HPDE6-E6E7 (cell line): ENCODE measurements at regions not wholly inside any gene's neighbourhood (a gene's known extent, or its start where the extent isn't known, plus 50 kb on each side); places are given as distances from the start of the nearest gene placed in this dataset.

Source experiments
- DNase-seq: peaks from one replicate; pipeline ENCODE4 v3.0.0; 2011; ENCODE audit warnings: missing footprints; ENCODE audit errors: extremely low spot score

DNA sequence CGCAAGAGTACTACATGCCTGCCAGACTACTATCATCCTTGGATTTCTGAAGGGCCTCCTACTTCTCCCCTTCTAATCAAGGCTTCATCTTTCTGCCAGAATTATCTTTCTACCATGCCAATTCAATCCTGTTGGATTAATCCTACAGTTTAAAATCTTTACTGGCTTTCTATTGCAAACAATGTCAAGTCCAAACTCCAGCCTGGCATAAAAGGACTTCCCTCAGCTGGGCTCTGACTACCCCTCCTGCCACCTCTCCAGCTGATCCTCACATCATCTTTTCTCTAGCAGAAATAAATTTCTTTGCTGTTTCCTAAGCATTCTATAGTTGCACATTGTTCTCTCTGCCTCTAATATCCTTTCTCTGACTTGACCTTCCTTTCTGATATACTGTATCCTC lies 119.7 kb upstream of the RAD23B start:
- DNase-seq = no peak

DNA sequence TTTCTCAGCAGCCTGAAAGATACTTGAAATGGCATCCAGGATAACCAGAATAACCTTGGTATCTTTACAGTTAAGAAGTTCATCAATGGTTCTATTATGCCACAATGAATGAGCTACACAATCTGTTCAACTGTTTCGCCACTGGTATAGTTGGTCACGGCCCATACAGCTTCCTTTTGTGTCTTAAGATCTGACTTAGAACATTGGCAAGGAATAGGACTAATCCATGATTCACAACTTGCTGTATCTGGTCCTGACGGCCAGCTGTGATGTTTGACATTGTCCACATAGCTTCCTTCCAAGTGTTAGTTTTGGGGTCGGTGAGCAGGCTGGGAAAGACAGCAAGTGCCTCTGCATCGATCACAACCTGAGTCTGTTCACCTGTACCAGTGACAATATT lies 113.3 kb upstream of the RAD23B start:
- no peak for DNase-seq

DNA sequence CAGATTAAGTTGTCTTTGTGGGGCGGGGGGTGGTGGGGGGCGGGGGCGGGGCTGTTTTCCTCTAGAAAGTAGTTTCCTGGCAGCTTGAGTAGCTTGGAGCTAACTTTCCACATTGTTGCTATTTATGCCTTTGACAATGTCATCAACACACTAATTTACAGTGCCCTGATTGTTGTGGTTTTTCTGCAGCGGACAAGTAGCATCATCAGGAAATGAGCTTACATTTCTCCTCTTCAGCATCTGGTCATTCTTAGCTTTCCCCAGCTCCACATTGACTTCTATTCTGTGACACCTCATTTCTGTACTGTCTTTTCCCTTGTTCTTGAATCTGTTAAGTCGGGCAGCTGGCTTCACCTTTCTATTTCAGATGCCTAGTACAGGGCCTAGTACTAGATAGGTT lies 112.3 kb upstream of the RAD23B start:
- no peak for DNase-seq

DNA sequence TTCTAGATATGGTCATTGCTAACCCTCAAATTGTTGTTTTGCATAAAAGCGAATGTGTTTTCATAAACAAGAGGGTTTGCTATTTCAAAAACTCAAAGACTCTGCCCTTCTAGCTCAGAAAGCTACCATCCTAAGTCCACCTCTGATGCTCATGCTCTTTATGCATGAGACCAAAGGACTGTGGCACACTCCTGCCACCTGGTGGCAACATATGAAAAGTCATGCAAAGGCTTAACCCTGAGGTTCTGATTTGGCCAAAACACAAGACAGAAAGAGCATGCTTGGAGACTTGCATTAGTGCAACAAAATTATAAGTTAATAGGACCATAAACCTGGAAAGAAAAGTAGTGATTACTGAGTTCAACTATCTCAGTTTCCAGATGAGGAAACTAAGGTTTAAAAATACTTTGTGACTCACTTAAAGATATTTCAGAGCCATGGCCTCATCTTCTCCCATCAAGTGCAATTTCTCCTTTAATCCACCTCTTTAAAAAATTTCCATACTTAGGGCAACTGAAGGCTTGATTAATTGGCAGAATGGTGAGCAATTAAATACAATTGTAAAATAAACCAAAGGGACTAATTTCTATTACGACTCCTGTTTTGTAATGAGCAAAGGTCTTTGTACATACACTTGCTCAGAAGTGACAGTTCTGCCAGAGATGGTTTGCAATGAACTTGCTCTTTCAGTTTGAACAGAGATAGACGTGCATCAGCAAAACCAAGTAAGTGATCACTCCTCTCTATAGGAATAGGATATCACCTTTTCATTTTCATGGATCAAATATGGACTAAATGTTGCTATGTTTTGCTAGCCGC lies 110.7 kb upstream of the RAD23B start:
- DNase-seq = peak; percentile 43

DNA sequence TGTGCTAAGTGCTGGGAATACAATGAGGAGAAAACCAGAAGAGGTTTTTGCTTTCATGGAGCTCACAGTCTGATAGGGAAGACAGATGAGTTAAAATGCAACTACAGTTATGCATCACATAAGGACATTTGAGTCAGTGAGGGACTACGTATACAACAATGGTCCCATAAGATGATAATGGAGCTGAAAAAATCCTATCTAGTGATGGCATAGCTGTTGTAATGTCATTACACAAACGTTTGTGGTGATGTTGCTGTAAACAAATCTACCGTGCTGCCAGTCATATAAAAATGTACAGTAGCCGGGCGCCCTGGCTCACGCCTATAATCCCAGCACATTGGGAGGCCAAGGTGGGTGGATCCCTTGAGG lies 110.1 kb upstream of the RAD23B start:
- no peak for DNase-seq

DNA sequence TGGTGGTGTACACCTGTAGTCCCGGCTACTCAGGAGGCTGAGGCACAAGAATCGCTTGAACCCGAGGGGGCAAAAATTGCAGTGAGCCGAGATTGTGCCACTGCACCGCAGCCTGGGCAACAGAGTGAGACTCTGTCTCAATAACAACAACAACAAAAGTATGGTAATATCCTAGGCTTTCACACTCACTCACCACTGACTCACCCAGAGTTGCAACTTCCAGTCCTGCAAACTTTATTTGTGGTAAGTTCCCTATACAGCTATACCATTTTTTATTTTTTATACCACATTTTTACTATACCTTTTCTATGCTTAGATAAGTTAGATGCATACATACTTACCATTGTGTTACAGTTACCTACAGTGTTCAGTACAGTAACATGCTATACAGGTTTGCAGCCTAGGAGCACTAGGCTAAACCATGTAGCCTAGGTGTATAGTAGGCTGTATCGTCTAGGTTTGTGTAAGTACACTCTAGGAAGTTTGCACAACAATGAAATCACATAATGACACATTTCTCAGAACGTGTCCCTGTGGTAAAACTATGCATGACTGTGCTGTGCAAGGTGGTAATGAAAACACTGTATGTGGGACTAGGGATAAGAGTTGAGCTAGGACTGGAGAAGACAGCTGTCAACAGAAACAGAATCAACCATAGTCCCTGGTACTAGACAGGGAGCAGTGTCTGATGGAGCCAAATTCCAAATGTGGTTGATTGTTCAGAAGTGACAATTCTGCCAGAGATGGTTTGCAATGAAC lies 109.5 kb upstream of the RAD23B start:
- DNase-seq = no peak

DNA sequence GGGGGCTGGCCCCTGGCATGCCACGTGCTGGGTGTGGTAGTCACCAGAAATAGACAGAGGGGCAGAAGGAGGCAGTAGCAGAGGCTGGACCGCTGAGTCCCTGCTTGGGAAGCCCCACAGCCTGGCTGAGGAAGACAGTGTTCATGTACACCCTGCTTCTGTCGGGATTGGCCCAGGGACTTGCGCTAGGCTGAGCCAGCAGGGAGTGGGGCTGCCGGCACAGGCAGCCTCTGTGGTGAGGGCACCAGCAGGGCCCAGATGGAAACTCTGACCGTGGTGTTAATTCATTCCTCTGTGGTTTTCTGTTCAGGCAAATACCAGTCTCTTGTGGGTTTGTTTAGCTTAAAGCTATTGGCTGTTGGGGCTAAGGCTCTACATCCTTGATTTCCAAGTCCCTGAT lies 108.6 kb upstream of the RAD23B start:
- DNase-seq = no peak

DNA sequence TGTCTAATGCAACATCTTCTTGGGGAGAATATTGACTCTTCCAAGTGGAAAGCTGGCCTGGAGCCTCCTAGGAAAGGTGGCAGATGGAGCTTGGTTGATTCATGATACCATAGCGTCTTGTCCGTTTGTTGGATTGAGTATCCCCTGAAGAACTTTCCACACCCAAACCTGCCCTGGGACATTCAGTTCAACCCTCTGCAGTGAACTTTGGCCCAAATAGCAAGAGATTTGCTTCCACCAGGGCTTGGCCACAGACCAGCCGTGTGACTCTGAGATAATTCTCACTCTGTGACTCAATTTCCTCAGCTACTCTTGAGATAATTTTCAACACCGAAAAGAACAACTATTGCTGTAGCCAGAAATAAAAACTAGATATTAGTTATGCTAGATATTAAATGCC lies 108.0 kb upstream of the RAD23B start:
- no peak for DNase-seq

DNA sequence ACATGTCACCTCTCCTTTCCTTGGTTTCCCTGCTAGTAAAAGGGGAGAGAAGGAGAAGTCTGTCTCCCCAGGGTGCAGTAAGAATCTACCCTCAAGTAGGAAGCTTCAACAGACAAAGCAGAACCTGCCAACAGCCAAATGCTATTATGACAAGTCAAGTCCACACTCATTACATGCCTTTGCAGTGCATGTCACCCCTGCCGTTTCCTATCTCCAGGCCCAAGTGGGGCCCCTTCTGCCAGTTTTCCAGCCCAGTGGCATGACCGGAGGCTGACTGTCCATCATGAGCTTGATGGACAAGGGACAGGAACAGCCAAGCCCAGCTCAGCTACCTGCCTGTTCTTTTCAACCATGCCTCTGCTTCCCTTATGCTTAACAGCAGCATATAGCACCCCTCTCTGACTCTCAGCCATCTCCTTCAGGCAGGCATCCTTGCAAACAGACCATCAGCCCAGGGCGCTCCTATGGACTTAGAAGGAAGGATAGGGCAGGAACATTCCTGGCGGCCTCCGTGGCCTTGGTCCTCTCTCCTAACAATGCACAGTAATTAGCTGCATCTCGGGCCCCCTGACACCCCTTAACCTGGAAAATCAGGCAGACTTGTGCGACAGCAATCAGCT lies 107.2 kb upstream of the RAD23B start:
- no peak for DNase-seq

DNA sequence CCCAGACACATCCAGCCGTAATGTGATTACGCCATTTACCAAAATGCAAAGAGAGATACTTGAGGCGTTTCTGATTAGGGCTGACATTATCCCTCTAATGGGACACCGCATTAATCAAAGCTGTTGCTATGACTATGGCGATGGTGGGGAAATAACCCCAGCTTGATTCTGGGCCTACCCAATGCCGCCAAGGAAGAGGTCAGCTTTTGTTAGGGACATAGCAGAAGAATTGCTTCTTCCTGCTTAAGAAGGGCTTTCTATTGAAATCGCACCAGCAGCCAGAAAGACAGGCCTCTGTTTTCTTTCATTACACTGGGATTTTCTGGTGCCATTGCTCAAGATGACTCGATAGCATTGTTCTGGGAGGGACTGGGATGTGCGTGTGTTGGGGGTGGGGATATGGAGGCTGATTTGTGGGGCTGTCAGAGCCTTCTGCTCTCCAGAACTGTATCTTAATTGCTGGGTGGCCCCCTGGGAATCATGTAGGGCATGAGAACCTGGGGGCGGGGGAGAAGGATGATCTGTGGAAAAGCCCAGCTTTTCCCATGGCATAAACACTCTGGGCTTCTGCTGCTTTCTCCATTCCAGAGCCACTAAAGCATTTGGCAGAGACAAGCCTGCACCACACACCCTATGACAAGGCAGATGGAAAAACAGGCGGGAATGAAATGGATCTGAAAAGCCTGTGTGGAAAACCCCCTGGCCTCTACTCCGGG lies 106.5 kb upstream of the RAD23B start:
- no peak for DNase-seq

DNA sequence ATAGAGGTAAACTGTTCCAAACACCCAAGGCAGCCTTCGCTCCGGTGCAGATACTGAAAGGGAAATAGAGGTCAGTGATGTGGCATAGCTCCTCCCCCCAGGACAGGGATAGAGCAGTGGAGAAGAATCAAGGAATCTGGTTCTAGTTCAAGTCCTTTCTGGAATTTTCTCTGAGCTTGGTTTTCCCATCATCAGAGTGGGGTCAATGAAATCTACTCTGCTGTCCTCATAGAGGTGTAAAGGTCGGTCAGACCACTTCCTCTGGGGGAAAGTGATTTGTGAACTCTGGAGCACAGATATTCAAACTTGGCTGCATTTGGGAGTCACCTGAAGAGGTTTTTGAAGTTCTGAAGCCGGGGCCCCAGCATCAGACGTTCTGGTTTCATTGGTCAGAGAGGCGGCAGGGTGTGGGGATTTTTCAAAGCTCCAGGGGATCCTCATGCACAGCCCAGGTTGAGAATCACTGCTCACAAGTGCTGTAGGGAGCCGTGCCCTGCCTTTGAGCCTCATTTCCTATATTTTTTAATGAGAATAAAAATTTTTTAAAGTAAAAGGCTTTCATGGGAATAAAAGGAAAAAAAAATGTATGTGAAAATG lies 105.7 kb upstream of the RAD23B start:
- DNase-seq = no peak

DNA sequence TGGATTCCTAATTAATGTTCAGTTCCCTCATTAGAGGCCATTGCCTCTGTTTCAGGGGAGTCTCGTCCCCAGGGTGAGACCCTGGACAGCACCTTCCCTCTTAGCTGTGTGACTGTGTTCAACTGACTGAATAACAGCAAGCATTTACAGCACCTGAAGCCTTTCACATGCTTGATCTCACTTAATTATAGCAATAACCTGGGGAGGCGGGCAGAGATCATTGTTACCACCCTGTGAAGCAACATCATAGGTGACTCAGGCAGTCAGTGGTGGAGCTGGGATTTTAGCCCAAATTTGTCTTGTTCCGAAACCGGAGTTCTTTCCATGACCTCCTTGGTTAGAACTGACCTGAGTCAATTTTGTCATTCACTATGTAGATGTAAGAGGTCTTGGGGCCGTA lies 105.2 kb upstream of the RAD23B start:
- DNase-seq = no peak

DNA sequence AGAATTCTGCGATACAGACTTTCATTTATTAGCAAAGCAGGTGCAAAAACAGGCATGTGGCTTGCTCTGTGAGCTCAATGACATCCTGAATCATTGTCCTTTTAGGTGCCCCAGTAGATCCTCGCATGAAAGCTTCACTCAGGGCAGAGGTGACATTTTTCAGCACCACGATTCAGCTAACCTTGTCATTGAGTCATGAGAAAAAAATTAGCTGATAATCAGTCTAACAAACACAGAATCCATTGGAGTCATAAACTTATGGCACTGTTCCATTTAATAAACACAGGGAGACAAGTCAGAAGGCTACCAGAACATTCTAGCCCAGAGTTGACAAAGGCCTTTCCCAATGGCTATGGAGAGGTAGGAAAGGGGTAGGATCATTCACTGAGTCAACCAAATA lies 104.8 kb upstream of the RAD23B start:
- DNase-seq = no peak

DNA sequence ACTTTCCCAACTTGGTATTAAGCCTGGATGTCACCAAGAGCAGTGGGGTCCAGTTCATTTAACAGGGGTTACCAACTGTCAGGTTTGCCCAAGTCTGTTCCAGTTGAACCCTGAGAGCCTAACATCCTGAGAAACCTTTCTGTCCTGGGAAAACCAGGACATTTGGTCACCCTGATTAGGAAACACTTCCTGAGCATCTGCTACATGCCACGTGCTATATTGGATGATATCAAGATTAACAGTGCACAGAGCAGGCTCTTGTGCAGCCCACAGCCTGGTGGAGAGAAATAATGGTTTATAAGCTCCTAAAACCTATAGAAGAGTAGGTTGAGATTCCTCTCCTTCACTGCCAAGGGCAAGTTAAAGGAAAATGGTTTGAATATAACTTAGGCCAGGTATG lies 102.9 kb upstream of the RAD23B start:
- no peak for DNase-seq

DNA sequence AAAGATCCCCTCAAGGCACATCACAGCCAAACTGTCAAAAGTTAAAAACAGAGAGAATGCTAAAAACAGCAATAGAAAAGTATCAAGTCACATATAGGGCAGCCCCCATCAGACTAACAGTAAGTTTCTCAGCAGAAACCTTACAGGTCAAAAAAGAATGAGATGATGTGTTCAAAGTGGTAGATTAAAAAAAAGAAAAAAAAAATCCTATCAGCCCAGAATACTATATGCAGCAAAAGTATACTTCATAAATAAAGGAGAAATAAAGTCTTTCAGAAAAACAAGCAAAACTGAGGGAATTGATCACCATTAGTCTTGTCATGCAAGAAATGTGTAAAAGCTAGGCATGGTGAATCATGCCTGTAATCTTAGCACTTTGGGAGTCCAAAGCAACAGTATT lies 99.9 kb upstream of the RAD23B start:
- no peak for DNase-seq

DNA sequence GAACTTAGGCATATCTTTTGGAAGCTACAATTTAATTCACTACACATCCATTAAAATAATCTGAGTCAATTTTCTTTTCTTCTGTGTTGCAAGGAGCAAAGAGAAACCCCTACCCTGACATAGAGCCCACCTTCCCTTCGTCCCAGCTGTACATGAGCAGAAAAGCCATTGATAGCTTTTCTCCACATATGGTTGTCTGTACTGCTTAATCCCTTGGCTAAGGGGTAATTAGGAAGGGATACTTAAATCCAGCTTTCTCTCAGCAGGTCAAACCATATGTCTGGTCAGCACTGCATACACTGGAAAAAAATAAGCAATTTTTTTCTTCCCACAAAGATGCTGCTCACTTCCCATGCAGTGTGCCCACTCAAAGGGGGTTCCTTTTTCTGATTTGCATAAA lies 94.7 kb upstream of the RAD23B start:
- no peak for DNase-seq

DNA sequence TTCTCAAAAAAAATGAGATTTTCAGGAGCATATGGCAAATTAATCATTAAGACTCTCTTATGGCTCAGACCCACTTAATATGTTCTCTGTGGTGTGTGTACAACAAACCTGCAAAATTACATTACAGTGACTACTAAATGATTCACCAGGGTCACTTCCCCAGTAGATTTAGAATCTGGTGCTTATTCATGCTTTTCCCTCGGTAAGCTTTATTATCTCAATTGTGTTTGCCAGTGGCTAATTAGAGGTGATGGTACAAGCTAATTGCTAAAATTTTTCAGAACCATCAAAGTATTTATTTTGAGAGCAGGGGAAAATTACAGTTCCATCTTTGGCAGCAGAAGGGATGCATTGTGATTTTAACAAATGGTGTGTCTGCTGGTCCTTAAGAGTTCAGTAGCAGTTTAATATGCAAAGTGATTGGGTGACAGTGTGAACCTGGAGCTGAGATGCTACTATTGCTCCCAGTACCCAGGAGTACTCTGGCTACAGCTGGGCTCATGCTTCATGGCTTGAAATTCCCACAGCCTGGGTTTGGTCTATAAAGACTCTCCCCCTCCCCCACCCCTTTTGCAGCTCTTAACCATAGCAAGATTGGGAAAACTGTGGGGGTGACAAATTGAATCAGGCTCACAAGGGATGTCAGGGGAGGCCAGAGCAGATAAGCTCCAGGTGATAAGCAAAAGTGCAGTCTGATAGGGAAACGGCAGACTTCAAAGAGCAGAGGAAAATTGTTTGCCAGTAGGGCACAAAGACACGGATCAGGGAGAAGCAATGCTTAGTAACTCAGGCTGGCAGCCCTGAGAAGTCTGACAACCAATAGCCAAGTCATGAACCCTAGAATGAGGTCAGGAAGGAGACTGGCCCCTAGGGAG lies 92.8 kb upstream of the RAD23B start:
- peak; percentile 64 for DNase-seq

DNA sequence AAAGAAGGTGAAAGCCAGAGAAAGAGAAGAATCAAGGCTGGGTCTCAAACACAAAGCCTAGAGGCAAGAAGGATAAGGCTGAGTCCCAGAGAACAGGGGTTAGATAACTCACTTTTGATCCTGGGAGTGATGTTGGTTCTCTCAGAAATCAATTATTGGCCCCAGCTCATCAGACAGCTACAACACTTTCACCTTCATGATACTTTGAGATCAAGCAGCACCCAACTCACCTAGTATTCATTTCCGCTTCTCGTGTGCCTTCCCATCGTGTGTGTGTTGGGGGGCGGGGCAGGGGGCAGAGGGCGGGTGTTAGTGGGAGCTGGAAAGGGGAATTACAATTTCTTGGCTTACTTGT lies 92.2 kb upstream of the RAD23B start:
- no peak for DNase-seq

DNA sequence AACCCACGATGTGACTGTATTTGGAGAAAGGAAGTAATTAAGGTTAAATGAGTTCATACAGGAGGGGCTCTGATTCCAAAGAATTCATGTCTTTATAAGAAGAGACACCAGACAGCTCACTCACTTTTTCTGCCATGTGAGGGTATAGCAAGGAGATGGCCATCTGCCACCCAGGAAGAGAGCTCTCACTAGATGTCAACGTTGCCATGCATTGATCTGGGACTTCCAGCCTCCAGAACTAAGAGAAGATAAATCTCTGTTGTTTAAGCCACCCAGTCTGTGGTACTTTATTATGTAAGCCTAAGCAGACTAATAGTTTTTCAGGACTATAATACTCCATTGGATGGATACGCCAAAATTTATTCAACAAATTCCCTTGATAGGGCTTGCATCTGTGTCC lies 89.8 kb upstream of the RAD23B start:
- DNase-seq = no peak

DNA sequence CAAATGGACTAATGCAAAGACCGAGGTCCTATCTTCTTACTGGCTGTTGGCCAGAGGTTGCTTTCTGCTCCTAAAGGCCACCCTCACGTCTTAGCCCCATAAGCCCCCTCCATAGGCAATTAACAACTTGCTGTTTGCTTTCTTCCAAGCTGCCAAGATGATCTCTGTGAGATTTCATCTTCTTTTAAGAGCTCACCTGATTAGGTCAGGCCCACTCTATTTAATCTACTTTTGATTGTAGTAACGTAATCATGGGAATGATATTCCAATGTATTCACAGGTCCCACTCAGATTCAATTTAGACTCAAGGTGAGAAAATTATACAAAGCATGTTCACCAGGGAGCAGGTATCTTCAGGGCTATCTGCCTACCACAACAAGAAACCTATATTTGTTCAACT lies 84.4 kb upstream of the RAD23B start:
- no peak for DNase-seq

DNA sequence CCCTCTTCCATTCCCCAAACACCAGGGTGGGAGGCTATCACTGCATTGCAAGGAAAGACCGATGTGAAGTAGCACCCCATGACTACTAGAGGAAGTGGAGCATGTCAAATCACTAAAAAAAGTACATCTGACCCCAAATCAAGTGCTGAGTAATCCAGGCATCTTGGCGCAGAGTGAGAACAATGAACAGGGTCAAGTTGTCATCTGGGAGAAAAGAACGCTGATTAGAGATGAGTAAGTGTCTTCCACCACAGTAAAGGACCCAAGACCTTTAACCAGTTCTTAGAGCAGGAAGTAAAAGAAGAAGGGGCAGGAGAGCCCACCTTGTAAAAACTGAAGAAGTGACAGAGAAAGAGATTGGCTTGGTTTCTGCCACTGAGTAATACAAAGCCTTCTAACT lies 75.0 kb upstream of the RAD23B start:
- DNase-seq = no peak
